Natural killer cell (primary cell): ENCODE measurements at regions not wholly inside any gene's neighbourhood (a gene's known extent, or its start where the extent isn't known, plus 50 kb on each side); places are given as distances from the start of the nearest gene placed in this dataset.

Experiments
- ATAC-seq, 3 donors: fragments of 150-1000 bp in 2 of 3; fragments of 200-7000 bp in 1 of 3; cut with Tn5 transposase; 1 replicate in 1 of 3; 2 replicates in 2 of 3; pipeline ENCODE4 v1.10.0; 2021; ENCODE audit warnings: mild to moderate bottlenecking in 2 of 3, moderate library complexity in 2 of 3
- DNase-seq, 2 donors: peaks; one replicate each; pipeline versions ENCODE4 v3.0.0 to v3.0.0-alpha.2; 2013 to 2021; ENCODE audit warnings: mixed read lengths in 1 of 2
- H3K27ac ChIP-seq: one replicate; pipeline ENCODE4 v1.5.1; 2013; ENCODE audit warnings: mild to moderate bottlenecking, low read length
- H3K27me3 ChIP-seq: one replicate; pipeline ENCODE4 v1.6.1; 2013; ENCODE audit warnings: low read length; ENCODE audit not compliant: control insufficient read depth, insufficient read depth
- H3K36me3 ChIP-seq: one replicate; pipeline ENCODE4 v1.6.1; 2013; ENCODE audit warnings: low read length; ENCODE audit not compliant: control insufficient read depth, insufficient read depth
- H3K4me1 ChIP-seq: one replicate; pipeline ENCODE4 v1.6.1; 2013; ENCODE audit warnings: low read length; ENCODE audit not compliant: control insufficient read depth, insufficient read depth
- H3K4me3 ChIP-seq: one replicate; pipeline ENCODE4 v1.5.1; 2013; ENCODE audit warnings: low read length
- H3K9me3 ChIP-seq: one replicate; pipeline ENCODE4 v1.6.1; 2013; ENCODE audit warnings: low read length; ENCODE audit not compliant: control insufficient read depth, insufficient read depth
- H3K27ac Mint-ChIP-seq, 2 donors: one replicate each; pipeline ENCODE4 v1.8.0; 2022; ENCODE audit warnings: mild to moderate bottlenecking in 2 of 2, mixed read lengths in 2 of 2, moderate library complexity in 1 of 2
- H3K27me3 Mint-ChIP-seq, 2 donors: one replicate each; pipeline ENCODE4 v1.8.0; 2022; ENCODE audit warnings: low read depth in 2 of 2, mixed read lengths in 2 of 2
- H3K36me3 Mint-ChIP-seq: one replicate; pipeline ENCODE4 v1.8.0; 2022; ENCODE audit warnings: mixed read lengths
- H3K4me1 Mint-ChIP-seq, 2 donors: one replicate each; pipeline ENCODE4 v1.8.0; 2022; ENCODE audit warnings: mixed read lengths in 2 of 2
- H3K4me3 Mint-ChIP-seq: one replicate; pipeline ENCODE4 v1.8.0; 2022; ENCODE audit warnings: mild to moderate bottlenecking, moderate library complexity, mixed read lengths
- H3K9me3 Mint-ChIP-seq, 2 donors: one replicate each; pipeline ENCODE4 v1.8.0; 2022; ENCODE audit warnings: mixed read lengths in 2 of 2
- WGBS: methylation state at CpG from one replicate; pipeline ENCODE4 v1.1.7; 2013; ENCODE audit warnings: missing lambda C conversion rate; ENCODE audit not compliant: insufficient coverage; 5-methylcytosine and 5-hydroxymethylcytosine counted together
- intact Hi-C: fragments of 100-400 bp; cut with micrococcal nuclease; formaldehyde crosslinking; loops from one replicate; pipeline ENCODE4 v1.14.2; 2022
- TF ChIP-seq, protein P1 (sequence below): fragments of 200-600 bp; IDR thresholded peaks from one replicate; pipeline ENCODE4 v1.8.0; 2022; ENCODE audit warnings: antibody characterized with exemption

DNA sequence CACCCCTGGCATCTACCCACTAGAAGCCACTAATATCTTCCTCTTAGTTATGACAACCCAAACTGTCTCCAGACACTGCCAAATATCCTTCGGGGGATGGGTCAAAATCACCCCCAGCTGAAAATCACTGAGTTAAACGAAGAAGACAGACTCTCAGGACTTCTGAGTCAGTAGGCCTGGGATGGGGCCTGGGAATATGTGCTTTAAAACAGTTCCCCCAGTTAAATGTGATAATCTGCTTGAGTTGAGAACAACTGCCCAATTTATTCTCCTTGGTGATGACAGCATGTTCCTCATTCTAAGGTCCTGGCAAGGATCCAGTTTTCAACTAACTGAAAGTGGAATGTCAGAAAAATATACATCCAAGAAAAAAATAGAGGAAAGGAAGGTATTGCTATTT lies 52.4 kb downstream of the CBLL2 start:
- intact Hi-C loops = no loop called here
- TF ChIP-seq, protein P1, sequence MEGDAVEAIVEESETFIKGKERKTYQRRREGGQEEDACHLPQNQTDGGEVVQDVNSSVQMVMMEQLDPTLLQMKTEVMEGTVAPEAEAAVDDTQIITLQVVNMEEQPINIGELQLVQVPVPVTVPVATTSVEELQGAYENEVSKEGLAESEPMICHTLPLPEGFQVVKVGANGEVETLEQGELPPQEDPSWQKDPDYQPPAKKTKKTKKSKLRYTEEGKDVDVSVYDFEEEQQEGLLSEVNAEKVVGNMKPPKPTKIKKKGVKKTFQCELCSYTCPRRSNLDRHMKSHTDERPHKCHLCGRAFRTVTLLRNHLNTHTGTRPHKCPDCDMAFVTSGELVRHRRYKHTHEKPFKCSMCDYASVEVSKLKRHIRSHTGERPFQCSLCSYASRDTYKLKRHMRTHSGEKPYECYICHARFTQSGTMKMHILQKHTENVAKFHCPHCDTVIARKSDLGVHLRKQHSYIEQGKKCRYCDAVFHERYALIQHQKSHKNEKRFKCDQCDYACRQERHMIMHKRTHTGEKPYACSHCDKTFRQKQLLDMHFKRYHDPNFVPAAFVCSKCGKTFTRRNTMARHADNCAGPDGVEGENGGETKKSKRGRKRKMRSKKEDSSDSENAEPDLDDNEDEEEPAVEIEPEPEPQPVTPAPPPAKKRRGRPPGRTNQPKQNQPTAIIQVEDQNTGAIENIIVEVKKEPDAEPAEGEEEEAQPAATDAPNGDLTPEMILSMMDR = no peak
- Histone ChIP-seq H3K4me1 (no peaks in the 10 kb centered on the region), H3K36me3 (no peaks in the 10 kb centered on the region), H3K4me3 (no peak overlapping the region), H3K27me3 (no peaks in the 10 kb centered on the region), H3K9me3 (no peaks in the 10 kb centered on the region), H3K27ac (no peak overlapping the region)
- Mint-ChIP-seq H3K4me3 (no peak overlapping the region), H3K4me1 (no peaks in the 10 kb centered on the region), H3K27me3 (no peaks in the 10 kb centered on the region), H3K9me3 (peaks cover 4% of the 10 kb centered on the region in 2 donors), H3K27ac (no peak overlapping the region), H3K36me3 (no peaks in the 10 kb centered on the region)
- 80% methylated on average over 2 of the region's 2 CpGs for WGBS
- DNase-seq (no peak), ATAC-seq (no peak)

DNA sequence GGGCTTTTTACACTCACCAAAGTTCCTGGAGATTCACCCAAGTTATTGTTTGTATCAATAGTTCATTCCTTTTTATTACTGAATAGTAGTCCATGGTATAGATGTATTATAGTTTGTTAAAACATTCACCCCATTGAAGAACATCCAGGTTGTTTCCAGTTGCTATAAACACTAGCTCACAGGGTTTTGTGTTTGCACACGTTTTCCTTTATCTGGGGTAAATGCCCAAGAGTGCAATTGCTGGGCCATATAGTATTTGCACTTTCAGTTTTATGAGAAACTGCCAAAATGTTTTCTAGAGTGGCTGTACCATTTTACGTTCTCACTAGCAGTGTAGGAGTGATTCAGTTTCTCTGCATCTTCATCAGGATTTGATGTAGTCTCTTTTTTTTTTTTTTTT lies 57.1 kb downstream of the CBLL2 start:
- no peaks in the 10 kb centered on the region for H3K4me1 Mint-ChIP-seq
- H3K4me3 ChIP-seq = no peak overlapping the region
- intact Hi-C loops = no loop called here
- no peak overlapping the region for H3K4me3 Mint-ChIP-seq
- no peaks in the 10 kb centered on the region for H3K27me3 ChIP-seq
- DNase-seq = no peak
- H3K9me3 Mint-ChIP-seq = peaks cover 4% of the 10 kb centered on the region in 2 donors
- no peaks in the 10 kb centered on the region for H3K27me3 Mint-ChIP-seq
- no peak for ATAC-seq
- H3K9me3 ChIP-seq = no peaks in the 10 kb centered on the region
- H3K36me3 Mint-ChIP-seq = no peaks in the 10 kb centered on the region
- 54% methylated on average over 2 of the region's 2 CpGs for WGBS
- H3K27ac Mint-ChIP-seq = no peak overlapping the region
- TF ChIP-seq, protein P1 = no peak
- no peaks in the 10 kb centered on the region for H3K4me1 ChIP-seq
- no peak overlapping the region for H3K27ac ChIP-seq
- no peaks in the 10 kb centered on the region for H3K36me3 ChIP-seq

DNA sequence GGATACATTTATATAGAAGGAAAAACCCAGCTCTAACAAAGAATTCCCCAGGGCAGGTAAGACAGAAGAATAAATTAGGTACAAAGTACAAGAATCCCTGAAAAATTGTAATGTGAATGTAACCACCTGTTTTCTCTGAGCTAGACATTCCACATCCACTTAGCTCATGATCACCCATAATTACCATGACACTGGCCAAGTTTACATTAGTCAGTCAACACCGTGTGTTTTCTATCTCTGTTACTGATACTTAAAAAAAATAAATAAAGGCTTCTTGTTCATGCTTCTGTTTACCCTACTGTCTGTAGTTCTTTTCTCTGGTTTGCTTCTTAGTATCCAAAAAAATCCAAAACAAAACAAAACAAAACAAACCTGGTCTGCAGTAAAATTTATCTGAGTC lies 66.0 kb downstream of the CBLL2 start:
- H3K4me1 Mint-ChIP-seq = no peaks in the 10 kb centered on the region
- Histone ChIP-seq H3K4me1 (no peaks in the 10 kb centered on the region), H3K27ac (no peak overlapping the region), H3K36me3 (no peaks in the 10 kb centered on the region), H3K9me3 (no peaks in the 10 kb centered on the region), H3K4me3 (no peak overlapping the region), H3K27me3 (no peaks in the 10 kb centered on the region)
- no CpG with 5 or more reads among the region's 1 CpG for WGBS
- TF ChIP-seq, protein P1 = no peak
- no peak overlapping the region for H3K27ac Mint-ChIP-seq
- H3K4me3 Mint-ChIP-seq = no peak overlapping the region
- H3K36me3 Mint-ChIP-seq = no peaks in the 10 kb centered on the region
- H3K9me3 Mint-ChIP-seq = peaks cover 0 to 2% of the 10 kb centered on the region in 2 donors
- ATAC-seq (no peak), DNase-seq (no peak)
- intact Hi-C loops = no loop called here
- H3K27me3 Mint-ChIP-seq = no peaks in the 10 kb centered on the region

DNA sequence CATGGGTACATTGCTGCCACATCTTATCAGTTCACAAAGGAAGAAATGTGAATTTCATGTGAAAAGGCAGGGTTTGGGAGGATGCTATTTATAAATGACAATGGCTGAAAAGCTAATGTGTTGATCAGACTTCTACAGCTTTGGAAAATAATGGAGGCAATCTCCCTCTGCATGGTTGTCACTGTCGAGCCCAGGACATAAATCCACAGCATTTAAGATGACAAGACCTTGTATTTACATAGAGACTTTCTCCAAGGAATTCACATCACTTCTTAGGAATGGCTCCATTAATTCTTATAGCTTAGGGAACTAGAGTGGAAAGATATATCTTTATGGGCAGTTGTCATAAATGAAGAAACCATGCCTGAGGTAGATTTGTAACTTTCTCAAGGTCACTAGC lies 66.7 kb downstream of the CBLL2 start:
- H3K27ac Mint-ChIP-seq = no peak overlapping the region
- H3K9me3 Mint-ChIP-seq = peaks cover 0 to 2% of the 10 kb centered on the region in 2 donors
- H3K4me1 ChIP-seq = no peaks in the 10 kb centered on the region
- no peaks in the 10 kb centered on the region for H3K9me3 ChIP-seq
- H3K27me3 ChIP-seq = no peaks in the 10 kb centered on the region
- intact Hi-C loops = no loop called here
- H3K27me3 Mint-ChIP-seq = no peaks in the 10 kb centered on the region
- ATAC-seq (no peak), DNase-seq (no peak)
- no peak overlapping the region for H3K4me3 Mint-ChIP-seq
- H3K36me3 ChIP-seq = no peaks in the 10 kb centered on the region
- H3K36me3 Mint-ChIP-seq = no peaks in the 10 kb centered on the region
- WGBS = 33% methylated on average over 1 of the region's 1 CpG
- no peak overlapping the region for H3K27ac ChIP-seq
- no peak overlapping the region for H3K4me3 ChIP-seq
- TF ChIP-seq, protein P1 = no peak
- H3K4me1 Mint-ChIP-seq = no peaks in the 10 kb centered on the region
